CD14-positive monocyte (primary cell): ENCODE measurements at regions not wholly inside any gene's neighbourhood (a gene's known extent, or its start where the extent isn't known, plus 50 kb on each side); places are given as distances from the start of the nearest gene placed in this dataset.
A peak's percentile ranks its signal among the peaks of the same experiment; 100 is the strongest.

Experiments
- DNase-seq, 3 donors: peaks; one replicate each; pipeline ENCODE4 v3.0.0-alpha.2; 2011 to 2022
- H2AFZ ChIP-seq: 2 replicates; pipeline ENCODE4 v1.6.0; 2012; ENCODE audit warnings: mild to moderate bottlenecking, low read depth, low read length, inconsistent platforms; ENCODE audit not compliant: insufficient read depth, poor library complexity, severe bottlenecking
- H3K27ac ChIP-seq, 2 donors: 1 replicate in 1 of 2; 2 replicates in 1 of 2; pipeline ENCODE4 v1.5.1; 2012 to 2013; ENCODE audit warnings: low read length in 2 of 2, control low read depth in 1 of 2, inconsistent platforms in 1 of 2, low read depth in 1 of 2, mild to moderate bottlenecking in 1 of 2
- H3K27me3 ChIP-seq, 2 donors: one replicate each; pipeline versions ENCODE4 v1.6.0 to v1.6.1; 2011 to 2013; ENCODE audit warnings: low read length in 2 of 2; ENCODE audit not compliant: control insufficient read depth in 2 of 2, insufficient read depth in 2 of 2
- H3K36me3 ChIP-seq, 2 donors: replicated peaks in 1 of 2; 1 replicate in 1 of 2; 2 replicates in 1 of 2; pipeline versions ENCODE4 v1.5.1 to v1.6.1; 2012 to 2013; ENCODE audit warnings: low read length in 2 of 2, control low read depth in 1 of 2, inconsistent platforms in 1 of 2, mild to moderate bottlenecking in 1 of 2; ENCODE audit not compliant: insufficient read depth in 2 of 2, control insufficient read depth in 1 of 2
- H3K4me1 ChIP-seq, 2 donors: 1 replicate in 1 of 2; 2 replicates in 1 of 2; pipeline versions ENCODE4 v1.5.1 to v1.6.1; 2012 to 2013; ENCODE audit warnings: low read length in 2 of 2, control low read depth in 1 of 2, inconsistent platforms in 1 of 2, mild to moderate bottlenecking in 1 of 2, moderate library complexity in 1 of 2; ENCODE audit not compliant: insufficient read depth in 2 of 2, control insufficient read depth in 1 of 2
- H3K4me2 ChIP-seq: replicated peaks from 2 replicates; pipeline ENCODE3; 2012; ENCODE audit warnings: low read length, moderate library complexity, mild to moderate bottlenecking; ENCODE audit not compliant: poor library complexity, severe bottlenecking; ENCODE audit errors: extremely low read depth
- H3K4me3 ChIP-seq, 3 experiments: fragments of 200-600 bp in 1 of 3; sonication (generic) in 1 of 3; replicated peaks in 1 of 3; 1 replicate in 2 of 3; 2 replicates in 1 of 3; pipeline ENCODE4 v1.5.1; 2011 to 2013; ENCODE audit warnings: low read length in 3 of 3, mild to moderate bottlenecking in 3 of 3, control low read depth in 2 of 3, low read depth in 2 of 3, inconsistent platforms in 1 of 3, moderate library complexity in 1 of 3
- H3K79me2 ChIP-seq: 2 replicates; pipeline ENCODE4 v1.6.0; 2012; ENCODE audit warnings: mild to moderate bottlenecking, control low read depth, inconsistent platforms, low read length, moderate library complexity; ENCODE audit not compliant: insufficient read depth
- H3K9ac ChIP-seq: 2 replicates; pipeline ENCODE4 v1.6.0; 2017; ENCODE audit warnings: low read length, mild to moderate bottlenecking; ENCODE audit not compliant: insufficient read depth, poor library complexity, severe bottlenecking
- H3K9me3 ChIP-seq, 2 donors: replicated peaks in 1 of 2; 1 replicate in 1 of 2; 2 replicates in 1 of 2; pipeline versions ENCODE4 v1.5.1 to v1.6.1; 2012 to 2013; ENCODE audit warnings: low read length in 2 of 2, control low read depth in 1 of 2; ENCODE audit not compliant: control insufficient read depth in 1 of 2, insufficient read depth in 1 of 2
- H4K20me1 ChIP-seq: 2 replicates; pipeline ENCODE4 v1.6.0; 2012; ENCODE audit warnings: mild to moderate bottlenecking, low read length, control low read depth, moderate library complexity; ENCODE audit not compliant: insufficient read depth
- H3K27ac Mint-ChIP-seq, 7 donors: one replicate each; pipeline ENCODE4 v1.8.0; 2020; ENCODE audit warnings: mild to moderate bottlenecking in 7 of 7, mixed read lengths in 7 of 7, moderate library complexity in 6 of 7, inconsistent platforms in 2 of 7
- H3K27me3 Mint-ChIP-seq, 3 donors: one replicate each; pipeline ENCODE4 v1.8.0; 2021 to 2022; ENCODE audit warnings: low read depth in 3 of 3, mild to moderate bottlenecking in 3 of 3, mixed read lengths in 3 of 3, moderate library complexity in 3 of 3, inconsistent platforms in 1 of 3
- H3K36me3 Mint-ChIP-seq, 2 donors: one replicate each; pipeline ENCODE4 v1.8.0; 2020; ENCODE audit warnings: mixed read lengths in 2 of 2, inconsistent platforms in 1 of 2, mild to moderate bottlenecking in 1 of 2
- H3K4me1 Mint-ChIP-seq: one replicate; pipeline ENCODE4 v1.8.0; 2020; ENCODE audit warnings: mild to moderate bottlenecking, mixed read lengths
- H3K4me3 Mint-ChIP-seq, 2 donors: one replicate each; pipeline ENCODE4 v1.8.0; 2020; ENCODE audit warnings: mild to moderate bottlenecking in 2 of 2, mixed read lengths in 2 of 2, moderate library complexity in 1 of 2
- H3K9me3 Mint-ChIP-seq, 7 donors: one replicate each; pipeline ENCODE4 v1.8.0; 2020 to 2022; ENCODE audit warnings: mixed read lengths in 7 of 7, mild to moderate bottlenecking in 6 of 7, moderate library complexity in 6 of 7, inconsistent platforms in 2 of 7
- WGBS: methylation state at CpG from one replicate; pipeline ENCODE4 v1.1.5; 2013; ENCODE audit warnings: missing lambda C conversion rate; ENCODE audit not compliant: insufficient coverage; 5-methylcytosine and 5-hydroxymethylcytosine counted together
- intact Hi-C, 2 donors: fragments of 100-400 bp; cut with micrococcal nuclease; formaldehyde crosslinking; loops; one replicate each; pipeline versions ENCODE4 v1.15.0 to v1.15.1; 2023
- TF ChIP-seq, protein P1 (sequence below): fragments of 200-600 bp; IDR thresholded peaks from one replicate; pipeline ENCODE4 v1.8.0; 2022; ENCODE audit warnings: antibody characterized with exemption, mild to moderate bottlenecking

DNA sequence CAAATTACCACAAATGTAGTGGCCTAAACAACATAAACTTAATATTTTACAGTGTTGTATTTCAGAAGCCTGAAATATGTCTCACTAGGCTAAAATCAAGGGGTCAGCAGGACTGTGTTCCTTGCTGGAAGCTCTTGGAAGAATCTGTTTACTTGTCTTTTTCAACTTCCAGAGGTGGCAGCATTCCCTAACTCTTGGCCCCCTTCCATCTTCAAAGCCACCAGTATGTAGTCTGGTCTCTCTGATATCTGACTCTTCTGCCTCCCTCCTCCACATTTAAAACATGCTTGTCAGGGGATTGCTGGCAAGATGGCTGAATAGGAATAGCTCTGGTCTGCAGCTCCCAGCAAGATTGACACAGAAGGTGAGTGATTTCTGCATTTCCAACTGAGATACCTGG, 567.5 kb downstream of the PLA2G4A start:
- no peaks in the 10 kb centered on the region for H3K27me3 ChIP-seq
- no peaks in the 10 kb centered on the region for H3K4me1 ChIP-seq
- intact Hi-C loops, result no loop called here
- H3K9ac ChIP-seq, result no peak overlapping the region
- TF ChIP-seq, protein P1, sequence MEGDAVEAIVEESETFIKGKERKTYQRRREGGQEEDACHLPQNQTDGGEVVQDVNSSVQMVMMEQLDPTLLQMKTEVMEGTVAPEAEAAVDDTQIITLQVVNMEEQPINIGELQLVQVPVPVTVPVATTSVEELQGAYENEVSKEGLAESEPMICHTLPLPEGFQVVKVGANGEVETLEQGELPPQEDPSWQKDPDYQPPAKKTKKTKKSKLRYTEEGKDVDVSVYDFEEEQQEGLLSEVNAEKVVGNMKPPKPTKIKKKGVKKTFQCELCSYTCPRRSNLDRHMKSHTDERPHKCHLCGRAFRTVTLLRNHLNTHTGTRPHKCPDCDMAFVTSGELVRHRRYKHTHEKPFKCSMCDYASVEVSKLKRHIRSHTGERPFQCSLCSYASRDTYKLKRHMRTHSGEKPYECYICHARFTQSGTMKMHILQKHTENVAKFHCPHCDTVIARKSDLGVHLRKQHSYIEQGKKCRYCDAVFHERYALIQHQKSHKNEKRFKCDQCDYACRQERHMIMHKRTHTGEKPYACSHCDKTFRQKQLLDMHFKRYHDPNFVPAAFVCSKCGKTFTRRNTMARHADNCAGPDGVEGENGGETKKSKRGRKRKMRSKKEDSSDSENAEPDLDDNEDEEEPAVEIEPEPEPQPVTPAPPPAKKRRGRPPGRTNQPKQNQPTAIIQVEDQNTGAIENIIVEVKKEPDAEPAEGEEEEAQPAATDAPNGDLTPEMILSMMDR, result no peak
- H3K4me3 ChIP-seq, result no peak overlapping the region
- no peak for DNase-seq
- H4K20me1 ChIP-seq, result no peaks in the 10 kb centered on the region
- H3K4me1 Mint-ChIP-seq, result no peaks in the 10 kb centered on the region
- no peaks in the 10 kb centered on the region for H3K36me3 ChIP-seq
- peaks cover 0 to 19% (median 14%) of the 10 kb centered on the region in 7 donors for H3K9me3 Mint-ChIP-seq
- no peak overlapping the region for H3K27ac ChIP-seq
- H3K9me3 ChIP-seq, result peaks cover 0 to 12% of the 10 kb centered on the region in 2 donors
- no peak overlapping the region for H3K27ac Mint-ChIP-seq
- H3K4me3 Mint-ChIP-seq, result no peak overlapping the region
- no peaks in the 10 kb centered on the region for H3K36me3 Mint-ChIP-seq
- no peak overlapping the region for H2AFZ ChIP-seq
- H3K79me2 ChIP-seq, result no peaks in the 10 kb centered on the region
- peaks cover 0 to 2% (median 0%) of the 10 kb centered on the region in 3 donors for H3K27me3 Mint-ChIP-seq
- no peak overlapping the region for H3K4me2 ChIP-seq

GRCh38 chr1:187396929-187397796, 568.4 kb downstream of the PLA2G4A start:
- Mint-ChIP-seq H3K4me1 (no peaks in the 10 kb centered on the region), H3K9me3 (peaks cover 0 to 20% (median 15%) of the 10 kb centered on the region in 7 donors), H3K4me3 (no peak overlapping the region), H3K36me3 (no peaks in the 10 kb centered on the region), H3K27ac (peak overlapping the region in 1 of 7 donors; percentile 51), H3K27me3 (peaks cover 0 to 2% (median 0%) of the 10 kb centered on the region in 3 donors)
- Histone ChIP-seq H3K4me3 (no peak overlapping the region), H3K9me3 (peaks cover 0 to 12% of the 10 kb centered on the region in 2 donors), H2AFZ (no peak overlapping the region), H3K79me2 (no peaks in the 10 kb centered on the region), H3K9ac (no peak overlapping the region), H3K27me3 (no peaks in the 10 kb centered on the region), H3K36me3 (no peaks in the 10 kb centered on the region), H4K20me1 (no peaks in the 10 kb centered on the region), H3K4me1 (no peaks in the 10 kb centered on the region), H3K4me2 (no peak overlapping the region), H3K27ac (no peak overlapping the region)
- intact Hi-C loops, result no loop called here
- 68% methylated on average over 5 of the region's 12 CpGs for WGBS
- no peak for DNase-seq
- TF ChIP-seq, protein P1, result no peak
